GM23248 (cell line): ENCODE measurements at regions not wholly inside any gene's neighbourhood (a gene's known extent, or its start where the extent isn't known, plus 50 kb on each side); places are given as distances from the start of the nearest gene placed in this dataset.

Experiments used
- EZH2 ChIP-seq: fragments of 200-600 bp; sonication (generic); IDR thresholded peaks from 2 replicates; pipeline ENCODE4 v1.6.1; 2018; ENCODE audit warnings: antibody characterized with exemption, mild to moderate bottlenecking; ENCODE audit not compliant: insufficient read depth, poor library complexity, severe bottlenecking
- EZH2phosphoT487 ChIP-seq: fragments of 200-600 bp; sonication (generic); IDR thresholded peaks from 2 replicates; pipeline ENCODE4 v1.6.1; 2018; ENCODE audit warnings: antibody characterized with exemption, moderate library complexity, mild to moderate bottlenecking, low read depth; ENCODE audit not compliant: insufficient read depth

- TF ChIP-seq EZH2phosphoT487 (no peak), EZH2 (no peak)
Measured at GRCh38 chr5:63398346-63398745, 563.9 kb downstream of the HTR1A start.
